Calu3 (cell line): ENCODE measurements at regions not wholly inside any gene's neighbourhood (a gene's known extent, or its start where the extent isn't known, plus 50 kb on each side); places are given as distances from the start of the nearest gene placed in this dataset.

ENCODE experiments used
- BruUV-seq: library from RNA; stranded (reverse); fragments of 400-500 nt; replicated peaks from 2 replicates; lab custom pipeline; 2021; lab: Mats Ljungman, UMichigan
- CTCF ChIA-PET: fragments of 300-600 bp; sonication (Branson Sonifier 250); formaldehyde crosslinking; loops from one replicate; lab custom pipeline; 2022; ENCODE audit warnings: antibody characterized with exemption; lab: Charles Lee
- DNase-seq: peaks from one replicate; pipeline ENCODE4 v3.0.0; 2022
- H3K27ac Mint-ChIP-seq: one replicate; pipeline ENCODE4 v1.8.0; 2022; ENCODE audit warnings: mixed read lengths; ENCODE audit not compliant: unreplicated experiment
- H3K27me3 Mint-ChIP-seq: one replicate; pipeline ENCODE4 v1.8.0; 2022; ENCODE audit warnings: mixed read lengths; ENCODE audit not compliant: unreplicated experiment
- H3K36me3 Mint-ChIP-seq: one replicate; pipeline ENCODE4 v1.8.0; 2022; ENCODE audit warnings: mild to moderate bottlenecking, moderate library complexity, mixed read lengths; ENCODE audit not compliant: insufficient read depth, unreplicated experiment
- H3K4me1 Mint-ChIP-seq: one replicate; pipeline ENCODE4 v1.8.0; 2022; ENCODE audit warnings: mild to moderate bottlenecking, low read depth, mixed read lengths; ENCODE audit not compliant: unreplicated experiment
- H3K4me3 Mint-ChIP-seq: one replicate; pipeline ENCODE4 v1.8.0; 2022; ENCODE audit warnings: mild to moderate bottlenecking, low read depth, moderate library complexity, mixed read lengths; ENCODE audit not compliant: unreplicated experiment
- H3K9me3 Mint-ChIP-seq: one replicate; pipeline ENCODE4 v1.8.0; 2022; ENCODE audit warnings: low read depth, mixed read lengths; ENCODE audit not compliant: unreplicated experiment
- CTCF ChIP-seq: fragments of 200-600 bp; IDR thresholded peaks from one replicate; pipeline ENCODE4 v1.8.0; 2022; ENCODE audit warnings: antibody characterized with exemption; ENCODE audit not compliant: unreplicated experiment
- intact Hi-C: fragments of 100-400 bp; cut with micrococcal nuclease; formaldehyde crosslinking; loops from one replicate; pipeline ENCODE4 v1.10.0; 2022; ENCODE audit not compliant: unreplicated experiment

- DNase-seq: no peak
- intact Hi-C loops: no loop called here
- Mint-ChIP-seq H3K9me3 (peaks cover 2% of the 10 kb centered on the region), H3K4me1 (no peaks in the 10 kb centered on the region), H3K4me3 (no peak overlapping the region), H3K27me3 (no peaks in the 10 kb centered on the region), H3K27ac (no peak overlapping the region), H3K36me3 (no peaks in the 10 kb centered on the region)
- TF ChIP-seq CTCF: no peak
- no TSS peak for BruUV-seq
- CTCF ChIA-PET: no interaction called here
Measured at GRCh38 chr2:220424561-220424960, 797.1 kb downstream of the SLC4A3 start.

GRCh38 chr2:220432645-220433044 is 805.2 kb downstream of the SLC4A3 start:
- CTCF ChIA-PET: no interaction called here
- Mint-ChIP-seq H3K36me3 (no peaks in the 10 kb centered on the region), H3K9me3 (no peaks in the 10 kb centered on the region), H3K27me3 (no peaks in the 10 kb centered on the region), H3K4me3 (no peak overlapping the region), H3K27ac (no peak overlapping the region), H3K4me1 (no peaks in the 10 kb centered on the region)
- TF ChIP-seq CTCF: no peak
- BruUV-seq: no TSS peak
- intact Hi-C loops: no loop called here
- no peak for DNase-seq

- no peak for TF ChIP-seq CTCF
- Mint-ChIP-seq H3K36me3 (no peaks in the 10 kb centered on the region), H3K4me1 (no peaks in the 10 kb centered on the region), H3K27me3 (no peaks in the 10 kb centered on the region), H3K4me3 (no peak overlapping the region), H3K27ac (no peak overlapping the region), H3K9me3 (no peaks in the 10 kb centered on the region)
- CTCF ChIA-PET: no interaction called here
- no TSS peak for BruUV-seq
- no peak for DNase-seq
- intact Hi-C loops: no loop called here
Measured at GRCh38 chr2:220433131-220433530, 805.7 kb downstream of the SLC4A3 start.

- BruUV-seq: no TSS peak
- Mint-ChIP-seq H3K4me3 (no peak overlapping the region), H3K36me3 (no peaks in the 10 kb centered on the region), H3K27ac (no peak overlapping the region), H3K4me1 (no peaks in the 10 kb centered on the region), H3K27me3 (no peaks in the 10 kb centered on the region), H3K9me3 (no peaks in the 10 kb centered on the region)
- no peak for TF ChIP-seq CTCF
- intact Hi-C loops: no loop called here
- CTCF ChIA-PET: interaction anchor here (0.6 kb wide), 1 partner anchor 85 kb away, joined by 11 read pairs; no protein-coding TSS in a partner anchor
- DNase-seq: no peak
Measured at GRCh38 chr2:220434385-220434784, 807.0 kb downstream of the SLC4A3 start.
